HG03520 (cell line): ENCODE measurements at regions not wholly inside any gene's neighbourhood (a gene's known extent, or its start where the extent isn't known, plus 50 kb on each side); places are given as distances from the start of the nearest gene placed in this dataset.
"Not testable (repeated sequence)": the region's sequence is repeated elsewhere in the genome, so short reads cannot be mapped to it uniquely, and the experiment has no call there.

Experiments
- ATAC-seq: cut with Tn5 transposase; IDR thresholded peaks from one replicate; pipeline ENCODE4 v1.9.1; 2021; ENCODE audit warnings: mild to moderate bottlenecking, moderate library complexity; ENCODE audit not compliant: unreplicated experiment

GRCh38 chr4:12409507-12410190, 981.0 kb upstream of the HS3ST1 start:
- no peak for ATAC-seq

- ATAC-seq, result no peak
Measured at GRCh38 chr4:12408364-12408763, 979.7 kb upstream of the HS3ST1 start.

GRCh38 chr4:12403175-12403574, 974.5 kb upstream of the HS3ST1 start:
- ATAC-seq, result no peak

- ATAC-seq, result no peak
Measured at GRCh38 chr4:12399781-12400180, 971.1 kb upstream of the HS3ST1 start.

- no peak for ATAC-seq
Measured at GRCh38 chr4:12393631-12394262, 965.1 kb upstream of the HS3ST1 start.

GRCh38 chr4:12389604-12390003, 960.9 kb upstream of the HS3ST1 start:
- ATAC-seq, result no peak

GRCh38 chr4:12382567-12382966, 953.9 kb upstream of the HS3ST1 start:
- no peak for ATAC-seq

- ATAC-seq, result no peak
Measured at GRCh38 chr4:12379191-12379590, 950.5 kb upstream of the HS3ST1 start.

- ATAC-seq, result no peak
Measured at GRCh38 chr4:12375805-12376204, 947.1 kb upstream of the HS3ST1 start.

- not testable (repeated sequence) for ATAC-seq
Measured at GRCh38 chr4:12365869-12366268, 937.2 kb upstream of the HS3ST1 start.

- ATAC-seq, result no peak
Measured at GRCh38 chr4:12360391-12360790, 931.7 kb upstream of the HS3ST1 start.

- no peak for ATAC-seq
Measured at GRCh38 chr4:12359420-12359819, 930.7 kb upstream of the HS3ST1 start.

- ATAC-seq, result not testable (repeated sequence)
Measured at GRCh38 chr4:12333083-12333482, 904.4 kb upstream of the HS3ST1 start.

GRCh38 chr4:12324965-12325364, 896.3 kb upstream of the HS3ST1 start:
- ATAC-seq, result no peak

GRCh38 chr4:12319765-12320164, 891.1 kb upstream of the HS3ST1 start:
- ATAC-seq, result no peak

- ATAC-seq, result no peak
Measured at GRCh38 chr4:12304905-12305304, 876.2 kb upstream of the HS3ST1 start.

- no peak for ATAC-seq
Measured at GRCh38 chr4:12296366-12296765, 867.7 kb upstream of the HS3ST1 start.

- no peak for ATAC-seq
Measured at GRCh38 chr4:12293906-12294525, 865.3 kb upstream of the HS3ST1 start.

GRCh38 chr4:12286351-12286750, 857.7 kb upstream of the HS3ST1 start:
- ATAC-seq, result no peak

- ATAC-seq, result no peak
Measured at GRCh38 chr4:12270546-12270945, 841.9 kb upstream of the HS3ST1 start.

GRCh38 chr4:12265554-12265953, 836.9 kb upstream of the HS3ST1 start:
- ATAC-seq, result no peak

- no peak for ATAC-seq
Measured at GRCh38 chr4:12260453-12260852, 831.8 kb upstream of the HS3ST1 start.
